NCI-H2196 (cell line): ENCODE measurements at regions not wholly inside any gene's neighbourhood (a gene's known extent, or its start where the extent isn't known, plus 50 kb on each side); places are given as distances from the start of the nearest gene placed in this dataset.

ENCODE experiments used
- DNase-seq: peaks from one replicate; lab custom pipeline; 2025; ENCODE audit not compliant: unreplicated experiment; lab: John Stamatoyannopoulos, UW

- peak; percentile 59 for DNase-seq
Measured at GRCh38 chr9:38315085-38315595, 77.4 kb upstream of the ALDH1B1 start.

GRCh38 chr9:38313421-38313820 lies 79.1 kb upstream of the ALDH1B1 start:
- DNase-seq, result no peak

- no peak for DNase-seq
Measured at GRCh38 chr9:38312406-38312805, 80.1 kb upstream of the ALDH1B1 start.

- DNase-seq, result no peak
Measured at GRCh38 chr9:38311382-38312270, 80.9 kb upstream of the ALDH1B1 start.

GRCh38 chr9:38309324-38310195 lies 82.9 kb upstream of the ALDH1B1 start:
- no peak for DNase-seq

GRCh38 chr9:38308136-38308535 lies 84.4 kb upstream of the ALDH1B1 start:
- no peak for DNase-seq

- no peak for DNase-seq
Measured at GRCh38 chr9:38306899-38307298, 85.6 kb upstream of the ALDH1B1 start.

GRCh38 chr9:38305582-38305981 lies 86.9 kb upstream of the ALDH1B1 start:
- DNase-seq, result no peak

- DNase-seq, result no peak
Measured at GRCh38 chr9:38301376-38302106, 91.0 kb upstream of the ALDH1B1 start.

GRCh38 chr9:38299856-38300255 lies 92.6 kb upstream of the ALDH1B1 start:
- no peak for DNase-seq

GRCh38 chr9:38298904-38299303 lies 93.6 kb upstream of the ALDH1B1 start:
- DNase-seq, result no peak

- DNase-seq, result no peak
Measured at GRCh38 chr9:38298503-38298902, 94.0 kb upstream of the ALDH1B1 start.

- DNase-seq, result no peak
Measured at GRCh38 chr9:38296807-38297206, 95.7 kb upstream of the ALDH1B1 start.

- DNase-seq, result no peak
Measured at GRCh38 chr9:38295764-38296163, 96.7 kb upstream of the ALDH1B1 start.

GRCh38 chr9:38294220-38294960 lies 98.1 kb upstream of the ALDH1B1 start:
- DNase-seq, result no peak

GRCh38 chr9:38293022-38293421 lies 99.5 kb upstream of the ALDH1B1 start:
- no peak for DNase-seq

- no peak for DNase-seq
Measured at GRCh38 chr9:38292480-38292879, 100.0 kb upstream of the ALDH1B1 start.

GRCh38 chr9:38289866-38290245 lies 102.6 kb upstream of the ALDH1B1 start:
- DNase-seq, result no peak

GRCh38 chr9:38289236-38289865 lies 103.2 kb upstream of the ALDH1B1 start:
- no peak for DNase-seq

GRCh38 chr9:38288502-38288901 lies 104.0 kb upstream of the ALDH1B1 start:
- no peak for DNase-seq
